IMR-90 (cell line): ENCODE measurements at regions not wholly inside any gene's neighbourhood (a gene's known extent, or its start where the extent isn't known, plus 50 kb on each side); places are given as distances from the start of the nearest gene placed in this dataset.

ENCODE experiments used
- ATAC-seq: fragments of 200-7000 bp; cut with Tn5 transposase; 2 replicates; pipeline ENCODE4 v1.9.1; 2020; ENCODE audit warnings: low read depth, mild to moderate bottlenecking, moderate library complexity
- BruUV-seq: library from RNA; stranded (reverse); fragments of 400-500 nt; replicated peaks from 2 replicates; lab custom pipeline; 2021; lab: Mats Ljungman, UMichigan
- CTCF ChIA-PET: fragments of 300-600 bp; formaldehyde crosslinking; extraction: SDS; loops from one replicate; lab custom pipeline; 2021; ENCODE audit warnings: antibody characterized with exemption; lab: Yijun Ruan, JAX
- POLR2A ChIA-PET: fragments of 300-600 bp; sonication (Branson Sonifier 250); formaldehyde crosslinking; loops from one replicate; lab custom pipeline; 2022; ENCODE audit warnings: antibody characterized with exemption; ENCODE audit not compliant: unreplicated experiment; lab: Charles Lee
- DNase-seq: peaks from one replicate; pipeline ENCODE4 v3.0.0; 2013
- H2AFZ ChIP-seq: replicated peaks from 2 replicates; pipeline ENCODE3; 2013; ENCODE audit warnings: low read length, mild to moderate bottlenecking; ENCODE audit not compliant: poor library complexity
- H2AK5ac ChIP-seq: 2 replicates; pipeline ENCODE4 v1.6.1; 2013; ENCODE audit warnings: low read depth, low read length, inconsistent platforms
- H2AK9ac ChIP-seq: replicated peaks from 2 replicates; pipeline ENCODE3; 2013; ENCODE audit warnings: mild to moderate bottlenecking, low read depth, low read length, moderate library complexity; ENCODE audit not compliant: poor library complexity
- H2BK120ac ChIP-seq: 2 replicates; pipeline ENCODE4 v1.6.1; 2013; ENCODE audit warnings: low read depth, low read length, inconsistent platforms
- H2BK15ac ChIP-seq: 3 replicates; pipeline ENCODE4 v1.6.1; 2013; ENCODE audit warnings: low read depth, low read length, inconsistent platforms
- H2BK20ac ChIP-seq: 2 replicates; pipeline ENCODE4 v1.6.1; 2013; ENCODE audit warnings: low read depth, mild to moderate bottlenecking, inconsistent platforms, low read length, moderate library complexity
- H2BK5ac ChIP-seq: 2 replicates; pipeline ENCODE4 v1.6.1; 2013; ENCODE audit warnings: mild to moderate bottlenecking, low read depth, low read length, inconsistent platforms; ENCODE audit not compliant: poor library complexity, severe bottlenecking
- H3K14ac ChIP-seq: replicated peaks from 2 replicates; pipeline ENCODE4 v1.6.1; 2013; ENCODE audit warnings: low read depth, low read length, inconsistent platforms
- H3K18ac ChIP-seq: 2 replicates; pipeline ENCODE4 v1.6.1; 2013; ENCODE audit warnings: low read depth, low read length, control low read depth
- H3K23ac ChIP-seq: 2 replicates; pipeline ENCODE4 v1.6.1; 2013; ENCODE audit warnings: low read depth, low read length, inconsistent platforms
- H3K27ac ChIP-seq: 2 replicates; pipeline ENCODE4 v1.5.1; 2013; ENCODE audit warnings: mild to moderate bottlenecking, control low read depth, low read length; ENCODE audit not compliant: insufficient read depth
- H3K27me3 ChIP-seq: 2 replicates; pipeline ENCODE4 v1.6.1; 2013; ENCODE audit warnings: low read length; ENCODE audit not compliant: control insufficient read depth, insufficient read depth
- H3K36me3 ChIP-seq: 2 replicates; pipeline ENCODE4 v1.6.1; 2013; ENCODE audit warnings: low read length, mixed read lengths; ENCODE audit not compliant: control insufficient read depth, insufficient read depth
- H3K4ac ChIP-seq: 2 replicates; pipeline ENCODE4 v1.6.1; 2013; ENCODE audit warnings: low read depth, low read length, inconsistent platforms
- H3K4me1 ChIP-seq: 2 replicates; pipeline ENCODE4 v1.6.1; 2013; ENCODE audit warnings: low read length, mixed read lengths; ENCODE audit not compliant: control insufficient read depth, insufficient read depth
- H3K4me2 ChIP-seq: 2 replicates; pipeline ENCODE4 v1.6.1; 2013; ENCODE audit warnings: low read depth, mild to moderate bottlenecking, control low read depth, low read length, moderate library complexity
- H3K4me3 ChIP-seq: 2 replicates; pipeline ENCODE4 v1.5.1; 2013; ENCODE audit warnings: low read depth, mild to moderate bottlenecking, control low read depth, low read length, moderate library complexity; ENCODE audit not compliant: insufficient read depth
- H3K56ac ChIP-seq: 2 replicates; pipeline ENCODE4 v1.6.1; 2013; ENCODE audit warnings: low read length, inconsistent platforms; ENCODE audit not compliant: insufficient read depth; ENCODE audit errors: extremely low read depth
- H3K79me1 ChIP-seq, 2 experiments: 2 replicates each; pipeline ENCODE4 v1.6.1; 2013; ENCODE audit warnings: low read length in 2 of 2, inconsistent platforms in 1 of 2, low read depth in 1 of 2
- H3K9ac ChIP-seq: 2 replicates; pipeline ENCODE4 v1.6.1; 2013; ENCODE audit warnings: low read depth, low read length, control low read depth
- H3K9me1 ChIP-seq: 2 replicates; pipeline ENCODE4 v1.6.1; 2013; ENCODE audit warnings: low read length, inconsistent platforms; ENCODE audit not compliant: insufficient read depth
- H3K9me3 ChIP-seq: 2 replicates; pipeline ENCODE4 v1.6.1; 2013; ENCODE audit warnings: low read length; ENCODE audit not compliant: control insufficient read depth, insufficient read depth
- H4K20me1 ChIP-seq: 2 replicates; pipeline ENCODE4 v1.6.1; 2013; ENCODE audit warnings: low read length, inconsistent platforms; ENCODE audit not compliant: insufficient read depth
- H4K5ac ChIP-seq: 2 replicates; pipeline ENCODE4 v1.6.1; 2013; ENCODE audit warnings: mild to moderate bottlenecking, low read depth, low read length, control low read depth
- H4K8ac ChIP-seq, 2 experiments: 2 replicates each; pipeline ENCODE4 v1.6.1; 2013; ENCODE audit warnings: low read depth in 2 of 2, low read length in 2 of 2, control low read depth in 1 of 2, inconsistent platforms in 1 of 2
- H4K91ac ChIP-seq: 2 replicates; pipeline ENCODE4 v1.6.1; 2013; ENCODE audit warnings: low read depth, low read length, inconsistent platforms; ENCODE audit not compliant: insufficient read depth
- BHLHE40 ChIP-seq: fragments of 150-350 bp; IDR thresholded peaks from 2 replicates; pipeline ENCODE4 v1.6.1; 2016; ENCODE audit warnings: mild to moderate bottlenecking, low read depth, low read length
- CEBPB ChIP-seq: IDR thresholded peaks from 2 replicates; pipeline ENCODE4 v1.6.1; 2012; ENCODE audit warnings: low read depth, low read length, improper control_type of control experiment
- CHD1 ChIP-seq: IDR thresholded peaks from 2 replicates; pipeline ENCODE4 v1.6.1; 2012; ENCODE audit warnings: low read depth, low read length, improper control_type of control experiment
- FOS ChIP-seq: fragments of 150-350 bp; IDR thresholded peaks from 2 replicates; pipeline ENCODE4 v1.6.1; 2016; ENCODE audit warnings: low read depth, low read length
- MAFK ChIP-seq: IDR thresholded peaks from 2 replicates; pipeline ENCODE4 v1.6.1; 2012; ENCODE audit warnings: low read depth, low read length, improper control_type of control experiment
- MXI1 ChIP-seq: IDR thresholded peaks from 2 replicates; pipeline ENCODE4 v1.6.1; 2012; ENCODE audit warnings: low read depth, mild to moderate bottlenecking, low read length, moderate library complexity, borderline replicate concordance
- NFE2L2 ChIP-seq: fragments of 150-350 bp; IDR thresholded peaks from 2 replicates; pipeline ENCODE4 v1.6.1; 2016; ENCODE audit warnings: low read depth, mild to moderate bottlenecking, low read length
- POLR2A ChIP-seq: IDR thresholded peaks from 2 replicates; pipeline ENCODE4 v1.6.1; 2012; ENCODE audit warnings: mild to moderate bottlenecking, low read depth, low read length
- RAD21 ChIP-seq: IDR thresholded peaks from 2 replicates; pipeline ENCODE4 v1.6.1; 2012; ENCODE audit warnings: low read length, improper control_type of control experiment
- RCOR1 ChIP-seq: IDR thresholded peaks from 2 replicates; pipeline ENCODE4 v1.6.1; 2012; ENCODE audit warnings: mild to moderate bottlenecking, low read length, improper control_type of control experiment; ENCODE audit not compliant: insufficient replicate concordance
- RFX5 ChIP-seq: IDR thresholded peaks from 2 replicates; pipeline ENCODE4 v1.8.0; 2012; ENCODE audit warnings: low read depth, mild to moderate bottlenecking, low read length, moderate library complexity
- dilution Hi-C: fragments of 300-500 bp; cut with HindIII; formaldehyde crosslinking; loops from one replicate; pipeline ENCODE4 v1.14.3; 2018; ENCODE audit warnings: low sequenced_read_pairs; ENCODE audit not compliant: unreplicated experiment
- in situ Hi-C: fragments of 300-500 bp; cut with MboI; formaldehyde crosslinking; loops from 3 replicates; pipeline ENCODE4 v1.14.3; 2019; ENCODE audit warnings: low sequenced_read_pairs, inconsistent platforms, mixed read lengths
- intact Hi-C: fragments of 100-400 bp; cut with micrococcal nuclease; formaldehyde crosslinking; loops from 2 replicates; pipeline ENCODE4 v1.10.0; 2022
- TF ChIP-seq, protein P1 (sequence below): fragments of 150-350 bp; IDR thresholded peaks from 2 replicates; pipeline ENCODE4 v1.6.1; 2017; ENCODE audit warnings: mild to moderate bottlenecking, antibody characterized with exemption, low read length, low read depth
- TF ChIP-seq, protein P2 (sequence below): fragments of 150-350 bp; IDR thresholded peaks from 2 replicates; pipeline ENCODE4 v1.6.1; 2016; ENCODE audit warnings: low read depth, mild to moderate bottlenecking, low read length, moderate library complexity, borderline replicate concordance
- TF ChIP-seq, protein P3 (sequence below): conservative IDR thresholded peaks from 2 replicates; pipeline ENCODE4 v1.5.1; 2012; ENCODE audit warnings: mild to moderate bottlenecking, low read depth, low read length, improper control_type of control experiment

DNA sequence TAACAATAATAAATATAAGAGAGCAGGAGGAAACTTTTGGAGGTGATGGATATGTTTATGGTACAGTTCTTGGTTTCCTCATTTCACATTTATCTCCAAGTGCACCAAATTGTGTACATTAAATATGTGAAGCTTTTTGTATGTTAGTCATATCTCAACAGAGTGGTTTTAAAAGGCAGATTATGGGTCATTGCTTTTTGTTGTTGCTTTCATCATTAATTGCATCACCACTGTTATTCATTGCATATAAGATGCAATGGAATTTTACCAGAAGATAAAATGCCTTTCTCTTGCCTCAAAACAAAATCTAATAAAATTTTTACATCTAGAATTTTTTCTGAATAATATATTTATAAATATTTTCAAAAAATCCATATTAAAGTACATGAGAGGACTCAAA is 1198.9 kb upstream of the GBE1 start:
- BruUV-seq = no TSS peak
- H4K91ac ChIP-seq = no peak overlapping the region
- no peak overlapping the region for H3K23ac ChIP-seq
- no peak overlapping the region for H2AK5ac ChIP-seq
- DNase-seq = no peak
- 0 out of 2 replicates have a peak, but pooled peaks cover 2% of the 10 kb centered on the region for H3K9me3 ChIP-seq
- H4K5ac ChIP-seq = no peak overlapping the region
- no peak overlapping the region for H2AK9ac ChIP-seq
- intact Hi-C loops (no loop called here), in situ Hi-C loops (no loop called here), dilution Hi-C loops (no loop called here)
- H3K4me1 ChIP-seq = no peaks in the 10 kb centered on the region
- no peak overlapping the region for H4K8ac ChIP-seq
- H3K4me3 ChIP-seq = no peak overlapping the region
- no peaks in the 10 kb centered on the region for H3K79me1 ChIP-seq
- H4K20me1 ChIP-seq = no peaks in the 10 kb centered on the region
- no peak overlapping the region for H3K27ac ChIP-seq
- no peak overlapping the region for H2BK5ac ChIP-seq
- no peaks in the 10 kb centered on the region for H3K36me3 ChIP-seq
- H3K18ac ChIP-seq = no peak overlapping the region
- no peak overlapping the region for H3K9ac ChIP-seq
- H2BK20ac ChIP-seq = no peak overlapping the region
- no peak overlapping the region for H2AFZ ChIP-seq
- ATAC-seq = no peak
- no peak overlapping the region for H2BK15ac ChIP-seq
- ChIA-PET CTCF (no interaction called here), POLR2A (no interaction called here)
- H3K14ac ChIP-seq = no peak overlapping the region
- H3K27me3 ChIP-seq = no peaks in the 10 kb centered on the region
- H3K4me2 ChIP-seq = no peak overlapping the region
- no peak overlapping the region for H3K56ac ChIP-seq
- TF ChIP-seq POLR2A (no peak), FOS (no peak), CEBPB (no peak), RFX5 (no peak), BHLHE40 (no peak), MAFK (no peak), MXI1 (no peak), CHD1 (no peak), RCOR1 (no peak), RAD21 (no peak), NFE2L2 (no peak)
- TF ChIP-seq, protein P1, sequence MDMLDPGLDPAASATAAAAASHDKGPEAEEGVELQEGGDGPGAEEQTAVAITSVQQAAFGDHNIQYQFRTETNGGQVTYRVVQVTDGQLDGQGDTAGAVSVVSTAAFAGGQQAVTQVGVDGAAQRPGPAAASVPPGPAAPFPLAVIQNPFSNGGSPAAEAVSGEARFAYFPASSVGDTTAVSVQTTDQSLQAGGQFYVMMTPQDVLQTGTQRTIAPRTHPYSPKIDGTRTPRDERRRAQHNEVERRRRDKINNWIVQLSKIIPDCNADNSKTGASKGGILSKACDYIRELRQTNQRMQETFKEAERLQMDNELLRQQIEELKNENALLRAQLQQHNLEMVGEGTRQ = no peak
- TF ChIP-seq, protein P2, sequence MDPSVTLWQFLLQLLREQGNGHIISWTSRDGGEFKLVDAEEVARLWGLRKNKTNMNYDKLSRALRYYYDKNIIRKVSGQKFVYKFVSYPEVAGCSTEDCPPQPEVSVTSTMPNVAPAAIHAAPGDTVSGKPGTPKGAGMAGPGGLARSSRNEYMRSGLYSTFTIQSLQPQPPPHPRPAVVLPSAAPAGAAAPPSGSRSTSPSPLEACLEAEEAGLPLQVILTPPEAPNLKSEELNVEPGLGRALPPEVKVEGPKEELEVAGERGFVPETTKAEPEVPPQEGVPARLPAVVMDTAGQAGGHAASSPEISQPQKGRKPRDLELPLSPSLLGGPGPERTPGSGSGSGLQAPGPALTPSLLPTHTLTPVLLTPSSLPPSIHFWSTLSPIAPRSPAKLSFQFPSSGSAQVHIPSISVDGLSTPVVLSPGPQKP = no peak
- TF ChIP-seq, protein P3, sequence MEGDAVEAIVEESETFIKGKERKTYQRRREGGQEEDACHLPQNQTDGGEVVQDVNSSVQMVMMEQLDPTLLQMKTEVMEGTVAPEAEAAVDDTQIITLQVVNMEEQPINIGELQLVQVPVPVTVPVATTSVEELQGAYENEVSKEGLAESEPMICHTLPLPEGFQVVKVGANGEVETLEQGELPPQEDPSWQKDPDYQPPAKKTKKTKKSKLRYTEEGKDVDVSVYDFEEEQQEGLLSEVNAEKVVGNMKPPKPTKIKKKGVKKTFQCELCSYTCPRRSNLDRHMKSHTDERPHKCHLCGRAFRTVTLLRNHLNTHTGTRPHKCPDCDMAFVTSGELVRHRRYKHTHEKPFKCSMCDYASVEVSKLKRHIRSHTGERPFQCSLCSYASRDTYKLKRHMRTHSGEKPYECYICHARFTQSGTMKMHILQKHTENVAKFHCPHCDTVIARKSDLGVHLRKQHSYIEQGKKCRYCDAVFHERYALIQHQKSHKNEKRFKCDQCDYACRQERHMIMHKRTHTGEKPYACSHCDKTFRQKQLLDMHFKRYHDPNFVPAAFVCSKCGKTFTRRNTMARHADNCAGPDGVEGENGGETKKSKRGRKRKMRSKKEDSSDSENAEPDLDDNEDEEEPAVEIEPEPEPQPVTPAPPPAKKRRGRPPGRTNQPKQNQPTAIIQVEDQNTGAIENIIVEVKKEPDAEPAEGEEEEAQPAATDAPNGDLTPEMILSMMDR = no peak
- no peak overlapping the region for H2BK120ac ChIP-seq
- H3K9me1 ChIP-seq = no peaks in the 10 kb centered on the region
- no peak overlapping the region for H3K4ac ChIP-seq
